CD14-positive monocyte (primary cell): ENCODE measurements at regions not wholly inside any gene's neighbourhood (a gene's known extent, or its start where the extent isn't known, plus 50 kb on each side); places are given as distances from the start of the nearest gene placed in this dataset.

Experiments used
- DNase-seq, 3 donors: peaks; one replicate each; pipeline ENCODE4 v3.0.0-alpha.2; 2011 to 2022
- H2AFZ ChIP-seq: 2 replicates; pipeline ENCODE4 v1.6.0; 2012; ENCODE audit warnings: mild to moderate bottlenecking, low read depth, low read length, inconsistent platforms; ENCODE audit not compliant: insufficient read depth, poor library complexity, severe bottlenecking
- H3K27ac ChIP-seq, 2 donors: 1 replicate in 1 of 2; 2 replicates in 1 of 2; pipeline ENCODE4 v1.5.1; 2012 to 2013; ENCODE audit warnings: low read length in 2 of 2, control low read depth in 1 of 2, inconsistent platforms in 1 of 2, low read depth in 1 of 2, mild to moderate bottlenecking in 1 of 2
- H3K27me3 ChIP-seq, 2 donors: one replicate each; pipeline versions ENCODE4 v1.6.0 to v1.6.1; 2011 to 2013; ENCODE audit warnings: low read length in 2 of 2; ENCODE audit not compliant: control insufficient read depth in 2 of 2, insufficient read depth in 2 of 2
- H3K36me3 ChIP-seq, 2 donors: replicated peaks in 1 of 2; 1 replicate in 1 of 2; 2 replicates in 1 of 2; pipeline versions ENCODE4 v1.5.1 to v1.6.1; 2012 to 2013; ENCODE audit warnings: low read length in 2 of 2, control low read depth in 1 of 2, inconsistent platforms in 1 of 2, mild to moderate bottlenecking in 1 of 2; ENCODE audit not compliant: insufficient read depth in 2 of 2, control insufficient read depth in 1 of 2
- H3K4me1 ChIP-seq, 2 donors: 1 replicate in 1 of 2; 2 replicates in 1 of 2; pipeline versions ENCODE4 v1.5.1 to v1.6.1; 2012 to 2013; ENCODE audit warnings: low read length in 2 of 2, control low read depth in 1 of 2, inconsistent platforms in 1 of 2, mild to moderate bottlenecking in 1 of 2, moderate library complexity in 1 of 2; ENCODE audit not compliant: insufficient read depth in 2 of 2, control insufficient read depth in 1 of 2
- H3K4me2 ChIP-seq: replicated peaks from 2 replicates; pipeline ENCODE3; 2012; ENCODE audit warnings: low read length, moderate library complexity, mild to moderate bottlenecking; ENCODE audit not compliant: poor library complexity, severe bottlenecking; ENCODE audit errors: extremely low read depth
- H3K4me3 ChIP-seq, 3 experiments: fragments of 200-600 bp in 1 of 3; sonication (generic) in 1 of 3; replicated peaks in 1 of 3; 1 replicate in 2 of 3; 2 replicates in 1 of 3; pipeline ENCODE4 v1.5.1; 2011 to 2013; ENCODE audit warnings: low read length in 3 of 3, mild to moderate bottlenecking in 3 of 3, control low read depth in 2 of 3, low read depth in 2 of 3, inconsistent platforms in 1 of 3, moderate library complexity in 1 of 3
- H3K79me2 ChIP-seq: 2 replicates; pipeline ENCODE4 v1.6.0; 2012; ENCODE audit warnings: mild to moderate bottlenecking, control low read depth, inconsistent platforms, low read length, moderate library complexity; ENCODE audit not compliant: insufficient read depth
- H3K9ac ChIP-seq: 2 replicates; pipeline ENCODE4 v1.6.0; 2017; ENCODE audit warnings: low read length, mild to moderate bottlenecking; ENCODE audit not compliant: insufficient read depth, poor library complexity, severe bottlenecking
- H3K9me3 ChIP-seq, 2 donors: replicated peaks in 1 of 2; 1 replicate in 1 of 2; 2 replicates in 1 of 2; pipeline versions ENCODE4 v1.5.1 to v1.6.1; 2012 to 2013; ENCODE audit warnings: low read length in 2 of 2, control low read depth in 1 of 2; ENCODE audit not compliant: control insufficient read depth in 1 of 2, insufficient read depth in 1 of 2
- H4K20me1 ChIP-seq: 2 replicates; pipeline ENCODE4 v1.6.0; 2012; ENCODE audit warnings: mild to moderate bottlenecking, low read length, control low read depth, moderate library complexity; ENCODE audit not compliant: insufficient read depth
- H3K27ac Mint-ChIP-seq, 7 donors: one replicate each; pipeline ENCODE4 v1.8.0; 2020; ENCODE audit warnings: mild to moderate bottlenecking in 7 of 7, mixed read lengths in 7 of 7, moderate library complexity in 6 of 7, inconsistent platforms in 2 of 7
- H3K27me3 Mint-ChIP-seq, 3 donors: one replicate each; pipeline ENCODE4 v1.8.0; 2021 to 2022; ENCODE audit warnings: low read depth in 3 of 3, mild to moderate bottlenecking in 3 of 3, mixed read lengths in 3 of 3, moderate library complexity in 3 of 3, inconsistent platforms in 1 of 3
- H3K36me3 Mint-ChIP-seq, 2 donors: one replicate each; pipeline ENCODE4 v1.8.0; 2020; ENCODE audit warnings: mixed read lengths in 2 of 2, inconsistent platforms in 1 of 2, mild to moderate bottlenecking in 1 of 2
- H3K4me1 Mint-ChIP-seq: one replicate; pipeline ENCODE4 v1.8.0; 2020; ENCODE audit warnings: mild to moderate bottlenecking, mixed read lengths
- H3K4me3 Mint-ChIP-seq, 2 donors: one replicate each; pipeline ENCODE4 v1.8.0; 2020; ENCODE audit warnings: mild to moderate bottlenecking in 2 of 2, mixed read lengths in 2 of 2, moderate library complexity in 1 of 2
- H3K9me3 Mint-ChIP-seq, 7 donors: one replicate each; pipeline ENCODE4 v1.8.0; 2020 to 2022; ENCODE audit warnings: mixed read lengths in 7 of 7, mild to moderate bottlenecking in 6 of 7, moderate library complexity in 6 of 7, inconsistent platforms in 2 of 7
- WGBS: methylation state at CpG from one replicate; pipeline ENCODE4 v1.1.5; 2013; ENCODE audit warnings: missing lambda C conversion rate; ENCODE audit not compliant: insufficient coverage; 5-methylcytosine and 5-hydroxymethylcytosine counted together
- intact Hi-C, 2 donors: fragments of 100-400 bp; cut with micrococcal nuclease; formaldehyde crosslinking; loops; one replicate each; pipeline versions ENCODE4 v1.15.0 to v1.15.1; 2023
- TF ChIP-seq, protein P1 (sequence below): fragments of 200-600 bp; IDR thresholded peaks from one replicate; pipeline ENCODE4 v1.8.0; 2022; ENCODE audit warnings: antibody characterized with exemption, mild to moderate bottlenecking

DNA sequence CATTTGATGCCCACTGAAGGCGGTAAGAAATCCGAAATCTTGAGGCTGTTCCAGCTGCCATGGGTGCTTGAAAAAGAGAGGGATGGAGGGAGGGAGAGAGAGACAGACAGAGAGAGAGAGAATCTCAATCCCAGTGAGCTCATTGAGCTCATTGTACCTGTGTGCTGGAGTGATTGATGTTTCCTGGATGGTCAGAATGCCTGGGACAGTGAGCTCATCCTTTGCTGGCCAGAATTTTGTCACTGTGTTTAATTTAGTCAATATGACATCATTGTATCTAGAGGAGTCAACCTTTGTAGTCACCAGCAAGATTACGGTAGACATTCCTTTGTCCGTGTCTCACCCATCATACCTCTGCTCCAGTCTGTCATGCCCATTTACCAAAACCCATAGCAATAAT is 625.4 kb upstream of the POM121L12 start:
- 76% methylated on average over 2 of the region's 4 CpGs for WGBS

DNA sequence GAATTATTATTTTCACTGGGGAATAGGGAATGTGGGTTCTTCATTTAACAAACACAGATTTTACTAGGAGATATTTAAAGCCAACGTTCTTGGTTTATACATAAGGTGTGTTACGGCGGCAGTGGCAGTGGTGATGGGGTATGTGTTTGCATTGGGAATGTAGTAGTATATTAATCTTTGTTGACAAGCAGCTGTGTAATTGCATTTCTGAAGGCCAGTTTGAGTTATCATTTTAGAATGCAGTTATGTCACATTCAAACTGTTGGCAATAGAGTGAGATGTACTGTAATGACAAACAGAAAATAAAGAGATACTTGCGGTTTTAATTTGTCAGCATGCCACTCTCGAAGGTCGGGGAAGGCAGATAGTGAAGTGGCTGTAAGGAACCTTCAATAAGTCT is 628.6 kb upstream of the POM121L12 start:
- Histone ChIP-seq H3K27ac (no peak overlapping the region), H3K9ac (no peak overlapping the region), H3K79me2 (no peaks in the 10 kb centered on the region), H3K36me3 (no peaks in the 10 kb centered on the region), H3K4me3 (no peak overlapping the region), H3K4me1 (no peaks in the 10 kb centered on the region), H4K20me1 (no peaks in the 10 kb centered on the region), H2AFZ (no peak overlapping the region), H3K9me3 (peaks cover 6% of the 10 kb centered on the region in 2 donors), H3K4me2 (no peak overlapping the region), H3K27me3 (no peaks in the 10 kb centered on the region)
- no peaks in the 10 kb centered on the region for H3K27me3 Mint-ChIP-seq
- peaks cover 0 to 8% (median 6%) of the 10 kb centered on the region in 7 donors for H3K9me3 Mint-ChIP-seq
- H3K36me3 Mint-ChIP-seq: no peaks in the 10 kb centered on the region
- TF ChIP-seq, protein P1, sequence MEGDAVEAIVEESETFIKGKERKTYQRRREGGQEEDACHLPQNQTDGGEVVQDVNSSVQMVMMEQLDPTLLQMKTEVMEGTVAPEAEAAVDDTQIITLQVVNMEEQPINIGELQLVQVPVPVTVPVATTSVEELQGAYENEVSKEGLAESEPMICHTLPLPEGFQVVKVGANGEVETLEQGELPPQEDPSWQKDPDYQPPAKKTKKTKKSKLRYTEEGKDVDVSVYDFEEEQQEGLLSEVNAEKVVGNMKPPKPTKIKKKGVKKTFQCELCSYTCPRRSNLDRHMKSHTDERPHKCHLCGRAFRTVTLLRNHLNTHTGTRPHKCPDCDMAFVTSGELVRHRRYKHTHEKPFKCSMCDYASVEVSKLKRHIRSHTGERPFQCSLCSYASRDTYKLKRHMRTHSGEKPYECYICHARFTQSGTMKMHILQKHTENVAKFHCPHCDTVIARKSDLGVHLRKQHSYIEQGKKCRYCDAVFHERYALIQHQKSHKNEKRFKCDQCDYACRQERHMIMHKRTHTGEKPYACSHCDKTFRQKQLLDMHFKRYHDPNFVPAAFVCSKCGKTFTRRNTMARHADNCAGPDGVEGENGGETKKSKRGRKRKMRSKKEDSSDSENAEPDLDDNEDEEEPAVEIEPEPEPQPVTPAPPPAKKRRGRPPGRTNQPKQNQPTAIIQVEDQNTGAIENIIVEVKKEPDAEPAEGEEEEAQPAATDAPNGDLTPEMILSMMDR: no peak
- intact Hi-C loops: no loop called here
- no peaks in the 10 kb centered on the region for H3K4me1 Mint-ChIP-seq
- 100% methylated on average over 2 of the region's 6 CpGs for WGBS
- H3K4me3 Mint-ChIP-seq: no peak overlapping the region
- no peak overlapping the region for H3K27ac Mint-ChIP-seq
- DNase-seq: no peak

More for the DNA sequence above, 625.4 kb upstream of the POM121L12 start:
- Histone ChIP-seq H3K4me2 (no peak overlapping the region), H3K4me3 (no peak overlapping the region), H3K9me3 (peaks cover 0 to 6% of the 10 kb centered on the region in 2 donors), H3K36me3 (no peaks in the 10 kb centered on the region), H4K20me1 (no peaks in the 10 kb centered on the region), H2AFZ (no peak overlapping the region), H3K79me2 (no peaks in the 10 kb centered on the region), H3K4me1 (no peaks in the 10 kb centered on the region), H3K27me3 (no peaks in the 10 kb centered on the region), H3K9ac (no peak overlapping the region), H3K27ac (no peak overlapping the region)
- H3K27me3 Mint-ChIP-seq: no peaks in the 10 kb centered on the region
- peaks cover 0 to 10% (median 6%) of the 10 kb centered on the region in 7 donors for H3K9me3 Mint-ChIP-seq
- no peaks in the 10 kb centered on the region for H3K36me3 Mint-ChIP-seq
- H3K4me3 Mint-ChIP-seq: no peak overlapping the region
- no peaks in the 10 kb centered on the region for H3K4me1 Mint-ChIP-seq
- DNase-seq: no peak
- intact Hi-C loops: no loop called here
- TF ChIP-seq, protein P1: no peak
- no peak overlapping the region for H3K27ac Mint-ChIP-seq
